HepG2 (cell line): ENCODE measurements at regions not wholly inside any gene's neighbourhood (a gene's known extent, or its start where the extent isn't known, plus 50 kb on each side); places are given as distances from the start of the nearest gene placed in this dataset.

Experiments
- ATAC-seq: fragments of 200-7000 bp; cut with Tn5 transposase; 3 replicates; pipeline ENCODE4 v1.9.1; 2020; ENCODE audit warnings: mild to moderate bottlenecking, moderate library complexity
- BruUV-seq: library from RNA; stranded (reverse); fragments of 400-500 nt; replicated peaks from 2 replicates; lab custom pipeline; 2021; lab: Mats Ljungman, UMichigan
- CTCF ChIA-PET: fragments of 300-600 bp; formaldehyde crosslinking; extraction: SDS; loops from one replicate; lab custom pipeline; 2021; ENCODE audit warnings: low total read pairs, inconsistent platforms, low intra/inter-chr PET ratio; lab: Yijun Ruan, JAX
- POLR2A ChIA-PET: fragments of 350-600 bp; sonication (Branson Sonifier 250); formaldehyde crosslinking; loops from one replicate; lab custom pipeline; 2020; ENCODE audit warnings: antibody characterized with exemption, inconsistent platforms; lab: Yijun Ruan, JAX
- DNase-seq: peaks from one replicate; pipeline ENCODE4 v3.0.0-alpha.2; 2015; ENCODE audit warnings: low spot score
- FAIRE-seq: peaks from 3 replicates; lab custom pipeline; 2011; peaks lifted over from hg19 to GRCh38; lab: Jason Lieb, UNC
- H2AFZ ChIP-seq: one replicate; pipeline ENCODE4 v1.6.1; 2011; ENCODE audit warnings: low read length, inconsistent platforms
- H3K27ac ChIP-seq: fragments of 300-600 bp; 3 replicates; pipeline ENCODE4 v1.8.0; 2011; ENCODE audit warnings: mixed run types, mild to moderate bottlenecking, mixed read lengths, low read length, inconsistent platforms; ENCODE audit not compliant: insufficient read depth; ENCODE audit errors: extremely low read length
- H3K27me3 ChIP-seq, 2 experiments: fragments of 200-600 bp in 1 of 2; 2 replicates in 1 of 2; 3 replicates in 1 of 2; pipeline versions ENCODE4 v1.6.0 to v1.8.0; 2011; ENCODE audit warnings: low read length in 2 of 2, mild to moderate bottlenecking in 2 of 2, moderate library complexity in 2 of 2, inconsistent platforms in 1 of 2; ENCODE audit not compliant: insufficient read depth in 2 of 2, control insufficient read depth in 1 of 2
- H3K36me3 ChIP-seq, 2 experiments: fragments of 200-600 bp in 1 of 2; replicated peaks in 1 of 2; 2 replicates in 1 of 2; 3 replicates in 1 of 2; pipeline versions ENCODE4 v1.5.1 to v1.8.0; 2011; ENCODE audit warnings: low read length in 2 of 2, inconsistent platforms in 1 of 2; ENCODE audit not compliant: insufficient read depth in 2 of 2, control insufficient read depth in 1 of 2
- H3K4me1 ChIP-seq: 2 replicates; pipeline ENCODE4 v1.5.1; 2012; ENCODE audit warnings: low read length, inconsistent platforms; ENCODE audit not compliant: insufficient read depth
- H3K4me2 ChIP-seq: 2 replicates; pipeline ENCODE4 v1.6.0; 2011; ENCODE audit warnings: low read depth, low read length, inconsistent platforms
- H3K4me3 ChIP-seq, 3 experiments: fragments of 200-600 bp in 1 of 3; sonication (generic), shearing (Covaris generic) in 1 of 3; replicated peaks in 1 of 3; 2 replicates each; pipeline ENCODE4 v1.5.1; 2011 to 2016; ENCODE audit warnings: low read length in 3 of 3, inconsistent platforms in 2 of 3, low read depth in 2 of 3, mild to moderate bottlenecking in 2 of 3, control low read depth in 1 of 3, mixed read lengths in 1 of 3; ENCODE audit not compliant: insufficient read depth in 1 of 3
- H3K79me2 ChIP-seq: one replicate; pipeline ENCODE4 v1.6.1; 2011; ENCODE audit warnings: low read length, inconsistent platforms; ENCODE audit not compliant: insufficient read depth
- H3K9ac ChIP-seq: 2 replicates; pipeline ENCODE4 v1.6.0; 2011; ENCODE audit warnings: mild to moderate bottlenecking, low read depth, low read length, inconsistent platforms; ENCODE audit not compliant: insufficient read depth
- H3K9me3 ChIP-seq: 2 replicates; pipeline ENCODE4 v1.5.1; 2012; ENCODE audit warnings: mild to moderate bottlenecking, low read length
- H4K20me1 ChIP-seq: 2 replicates; pipeline ENCODE4 v1.6.0; 2011; ENCODE audit warnings: inconsistent platforms, mild to moderate bottlenecking, low read length, moderate library complexity; ENCODE audit not compliant: insufficient read depth
- BRD4 ChIP-seq: sonication (generic); formaldehyde crosslinking; IDR thresholded peaks from 2 replicates; pipeline ENCODE4 v1.4.0; 2020; ENCODE audit warnings: missing genetic modification reagents
- FOXM1 ChIP-seq: sonication (generic); formaldehyde crosslinking; IDR thresholded peaks from 2 replicates; pipeline ENCODE4 v1.5.0; 2020; ENCODE audit warnings: missing genetic modification reagents
- FOXO4 ChIP-seq: sonication (generic); formaldehyde crosslinking; conservative IDR thresholded peaks from 2 replicates; pipeline ENCODE4 v1.8.1; 2023; ENCODE audit warnings: missing genetic modification reagents
- KDM3A ChIP-seq: IDR thresholded peaks from 2 replicates; pipeline ENCODE4 v1.6.1; 2018; ENCODE audit warnings: low read depth, missing compliant biosample characterization
- POLR2AphosphoS2 ChIP-seq: IDR thresholded peaks from 2 replicates; pipeline ENCODE4 v1.6.1; 2011; ENCODE audit warnings: low read depth, low read length, improper control_type of control experiment
- SIX4 ChIP-seq: sonication (generic); formaldehyde crosslinking; IDR thresholded peaks from 2 replicates; pipeline ENCODE4 v1.4.0; 2020; ENCODE audit warnings: missing genetic modification reagents
- SMARCC2 ChIP-seq: fragments of 450-650 bp; IDR thresholded peaks from 2 replicates; pipeline ENCODE4 v1.6.1; 2017; ENCODE audit warnings: antibody characterized with exemption, mild to moderate bottlenecking
- ZC3H4 ChIP-seq: sonication (generic); formaldehyde crosslinking; IDR thresholded peaks from 2 replicates; pipeline ENCODE4 v1.4.0; 2020; ENCODE audit warnings: missing genetic modification reagents, borderline replicate concordance
- WGBS: methylation state at CpG from one replicate; pipeline ENCODE4 v1.1.6; 2017; ENCODE audit warnings: low lambda C conversion rate; 5-methylcytosine and 5-hydroxymethylcytosine counted together
- in situ Hi-C: cut with HindIII; loops from 2 replicates; pipeline ENCODE4 v1.10.0; 2017; ENCODE audit warnings: low pct_unique_long_range_greater_than_20kb; ENCODE audit not compliant: extremely low pct_ligation_motif_present
- intact Hi-C: fragments of 100-400 bp; cut with micrococcal nuclease; formaldehyde crosslinking; loops from one replicate; pipeline ENCODE4 v1.10.0; 2022; ENCODE audit not compliant: unreplicated experiment
- TF ChIP-seq, protein P1 (sequence below): sonication (generic); formaldehyde crosslinking; IDR thresholded peaks from 2 replicates; pipeline ENCODE4 v1.5.1; 2020; ENCODE audit warnings: missing genetic modification reagents, mild to moderate bottlenecking, borderline replicate concordance
- TF ChIP-seq, protein P2 (sequence below): sonication (generic); formaldehyde crosslinking; IDR thresholded peaks from 2 replicates; pipeline ENCODE4 v1.5.0; 2020; ENCODE audit warnings: missing genetic modification reagents
- TF ChIP-seq, protein P3 (sequence below): sonication (generic); formaldehyde crosslinking; IDR thresholded peaks from 2 replicates; pipeline ENCODE4 v1.9.0; 2022; ENCODE audit warnings: low read depth, missing genetic modification reagents

- peaks cover 58% of the 10 kb centered on the region for H3K9me3 ChIP-seq
- H3K4me1 ChIP-seq, result no peaks in the 10 kb centered on the region
- no TSS peak for BruUV-seq
- H3K79me2 ChIP-seq, result no peaks in the 10 kb centered on the region
- H4K20me1 ChIP-seq, result no peaks in the 10 kb centered on the region
- no peak overlapping the region for H3K9ac ChIP-seq
- H3K36me3 ChIP-seq, result no peaks in the 10 kb centered on the region
- no peak overlapping the region for H3K4me3 ChIP-seq
- H3K4me2 ChIP-seq, result no peak overlapping the region
- ATAC-seq, result no peak
- H3K27ac ChIP-seq, result no peak overlapping the region
- ChIA-PET POLR2A (no interaction called here), CTCF (no interaction called here)
- intact Hi-C loops (no loop called here), in situ Hi-C loops (no loop called here)
- FAIRE-seq, result no peak
- H3K27me3 ChIP-seq, result no peaks in the 10 kb centered on the region
- WGBS, result 3% methylated on average over 4 of the region's 4 CpGs
- no peak overlapping the region for H2AFZ ChIP-seq
- TF ChIP-seq KDM3A (CRISPR knock-in tag), result no peak
- TF ChIP-seq, protein P1, sequence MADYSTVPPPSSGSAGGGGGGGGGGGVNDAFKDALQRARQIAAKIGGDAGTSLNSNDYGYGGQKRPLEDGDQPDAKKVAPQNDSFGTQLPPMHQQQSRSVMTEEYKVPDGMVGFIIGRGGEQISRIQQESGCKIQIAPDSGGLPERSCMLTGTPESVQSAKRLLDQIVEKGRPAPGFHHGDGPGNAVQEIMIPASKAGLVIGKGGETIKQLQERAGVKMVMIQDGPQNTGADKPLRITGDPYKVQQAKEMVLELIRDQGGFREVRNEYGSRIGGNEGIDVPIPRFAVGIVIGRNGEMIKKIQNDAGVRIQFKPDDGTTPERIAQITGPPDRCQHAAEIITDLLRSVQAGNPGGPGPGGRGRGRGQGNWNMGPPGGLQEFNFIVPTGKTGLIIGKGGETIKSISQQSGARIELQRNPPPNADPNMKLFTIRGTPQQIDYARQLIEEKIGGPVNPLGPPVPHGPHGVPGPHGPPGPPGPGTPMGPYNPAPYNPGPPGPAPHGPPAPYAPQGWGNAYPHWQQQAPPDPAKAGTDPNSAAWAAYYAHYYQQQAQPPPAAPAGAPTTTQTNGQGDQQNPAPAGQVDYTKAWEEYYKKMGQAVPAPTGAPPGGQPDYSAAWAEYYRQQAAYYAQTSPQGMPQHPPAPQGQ, result no peak
- DNase-seq, result no peak
These were observed 61.6 kb upstream of the DEPDC1 start for GRCh38 chr1:68558321-68559026.

- H3K4me2 ChIP-seq, result no peak overlapping the region
- H3K4me1 ChIP-seq, result no peaks in the 10 kb centered on the region
- in situ Hi-C loops (no loop called here), intact Hi-C loops (no loop called here)
- ChIA-PET POLR2A (no interaction called here), CTCF (no interaction called here)
- 2% methylated on average over 4 of the region's 4 CpGs for WGBS
- no peaks in the 10 kb centered on the region for H3K27me3 ChIP-seq
- no TSS peak for BruUV-seq
- FAIRE-seq (no peak), ATAC-seq (no peak), DNase-seq (no peak)
- H3K79me2 ChIP-seq, result no peaks in the 10 kb centered on the region
- peaks cover 47% of the 10 kb centered on the region for H3K9me3 ChIP-seq
- H3K36me3 ChIP-seq, result no peaks in the 10 kb centered on the region
- H4K20me1 ChIP-seq, result no peaks in the 10 kb centered on the region
- no peak overlapping the region for H2AFZ ChIP-seq
- no peak overlapping the region for H3K27ac ChIP-seq
- no peak overlapping the region for H3K4me3 ChIP-seq
- H3K9ac ChIP-seq, result no peak overlapping the region
- TF ChIP-seq SMARCC2 (no peak), FOXM1 (no peak), SIX4 (CRISPR knock-in tag) (no peak), BRD4 (no peak), ZC3H4 (CRISPR knock-in tag) (no peak), FOXO4 (CRISPR knock-in tag) (no peak), POLR2AphosphoS2 (no peak)
- TF ChIP-seq, protein P2, sequence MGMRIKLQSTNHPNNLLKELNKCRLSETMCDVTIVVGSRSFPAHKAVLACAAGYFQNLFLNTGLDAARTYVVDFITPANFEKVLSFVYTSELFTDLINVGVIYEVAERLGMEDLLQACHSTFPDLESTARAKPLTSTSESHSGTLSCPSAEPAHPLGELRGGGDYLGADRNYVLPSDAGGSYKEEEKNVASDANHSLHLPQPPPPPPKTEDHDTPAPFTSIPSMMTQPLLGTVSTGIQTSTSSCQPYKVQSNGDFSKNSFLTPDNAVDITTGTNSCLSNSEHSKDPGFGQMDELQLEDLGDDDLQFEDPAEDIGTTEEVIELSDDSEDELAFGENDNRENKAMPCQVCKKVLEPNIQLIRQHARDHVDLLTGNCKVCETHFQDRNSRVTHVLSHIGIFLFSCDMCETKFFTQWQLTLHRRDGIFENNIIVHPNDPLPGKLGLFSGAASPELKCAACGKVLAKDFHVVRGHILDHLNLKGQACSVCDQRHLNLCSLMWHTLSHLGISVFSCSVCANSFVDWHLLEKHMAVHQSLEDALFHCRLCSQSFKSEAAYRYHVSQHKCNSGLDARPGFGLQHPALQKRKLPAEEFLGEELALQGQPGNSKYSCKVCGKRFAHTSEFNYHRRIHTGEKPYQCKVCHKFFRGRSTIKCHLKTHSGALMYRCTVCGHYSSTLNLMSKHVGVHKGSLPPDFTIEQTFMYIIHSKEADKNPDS, result no peak
- TF ChIP-seq, protein P3, sequence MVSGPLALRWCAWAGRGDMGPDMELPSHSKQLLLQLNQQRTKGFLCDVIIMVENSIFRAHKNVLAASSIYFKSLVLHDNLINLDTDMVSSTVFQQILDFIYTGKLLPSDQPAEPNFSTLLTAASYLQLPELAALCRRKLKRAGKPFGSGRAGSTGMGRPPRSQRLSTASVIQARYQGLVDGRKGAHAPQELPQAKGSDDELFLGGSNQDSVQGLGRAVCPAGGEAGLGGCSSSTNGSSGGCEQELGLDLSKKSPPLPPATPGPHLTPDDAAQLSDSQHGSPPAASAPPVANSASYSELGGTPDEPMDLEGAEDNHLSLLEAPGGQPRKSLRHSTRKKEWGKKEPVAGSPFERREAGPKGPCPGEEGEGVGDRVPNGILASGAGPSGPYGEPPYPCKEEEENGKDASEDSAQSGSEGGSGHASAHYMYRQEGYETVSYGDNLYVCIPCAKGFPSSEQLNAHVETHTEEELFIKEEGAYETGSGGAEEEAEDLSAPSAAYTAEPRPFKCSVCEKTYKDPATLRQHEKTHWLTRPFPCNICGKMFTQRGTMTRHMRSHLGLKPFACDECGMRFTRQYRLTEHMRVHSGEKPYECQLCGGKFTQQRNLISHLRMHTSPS (CRISPR knock-in tag), result no peak
These were observed 69.0 kb upstream of the DEPDC1 start for GRCh38 chr1:68565923-68566322.
